Neural cell (in vitro differentiated cells): ENCODE measurements at regions not wholly inside any gene's neighbourhood (a gene's known extent, or its start where the extent isn't known, plus 50 kb on each side); places are given as distances from the start of the nearest gene placed in this dataset.

Experiments
- H2AFZ ChIP-seq: fragments of 200-600, 300-800 bp; sonication (generic), shearing (Covaris generic); 2 replicates; pipeline ENCODE4 v1.6.0; 2014; ENCODE audit warnings: low read depth, mild to moderate bottlenecking, antibody characterized with exemption, low read length, moderate library complexity
- H3F3A ChIP-seq: fragments of 200-600 bp; shearing (Covaris generic); 2 replicates; pipeline ENCODE4 v1.6.1; 2016; ENCODE audit warnings: mild to moderate bottlenecking, moderate library complexity, mixed read lengths, antibody characterized with exemption, low read length; ENCODE audit not compliant: insufficient read depth, poor library complexity, severe bottlenecking
- H3K27ac ChIP-seq: fragments of 200-600, 300-800 bp; sonication (generic), shearing (Covaris generic); 2 replicates; pipeline ENCODE4 v1.5.1; 2014; ENCODE audit warnings: mild to moderate bottlenecking, low read length, moderate library complexity
- H3K27me3 ChIP-seq: fragments of 300-800, 200-600 bp; sonication (generic), shearing (Covaris generic); 2 replicates; pipeline ENCODE4 v1.6.0; 2014; ENCODE audit warnings: mild to moderate bottlenecking, low read depth, low read length, moderate library complexity; ENCODE audit not compliant: insufficient read depth
- H3K36me3 ChIP-seq: fragments of 300-800, 200-600 bp; sonication (generic), shearing (Covaris generic); 2 replicates; pipeline ENCODE4 v1.5.1; 2014; ENCODE audit warnings: mild to moderate bottlenecking, antibody characterized with exemption, low read length, moderate library complexity; ENCODE audit not compliant: insufficient read depth
- H3K4me2 ChIP-seq: fragments of 300-800, 200-600 bp; sonication (generic), shearing (Covaris generic); 2 replicates; pipeline ENCODE4 v1.6.0; 2014; ENCODE audit warnings: mild to moderate bottlenecking, low read length
- H3K4me3 ChIP-seq: fragments of 300-800, 200-600 bp; sonication (generic), shearing (Covaris generic); 2 replicates; pipeline ENCODE4 v1.5.1; 2014; ENCODE audit warnings: mild to moderate bottlenecking, low read length, moderate library complexity
- H3K79me2 ChIP-seq: fragments of 200-600 bp; shearing (Covaris generic); replicated peaks from 2 replicates; pipeline ENCODE4 v1.6.0; 2014; ENCODE audit warnings: mild to moderate bottlenecking, low read length, moderate library complexity; ENCODE audit not compliant: insufficient read depth
- H3K9ac ChIP-seq: fragments of 300-800, 200-600 bp; sonication (generic), shearing (Covaris generic); 2 replicates; pipeline ENCODE4 v1.6.1; 2016; ENCODE audit warnings: mild to moderate bottlenecking, low read length, mixed read lengths
- H3K9me2 ChIP-seq: fragments of 200-600 bp; shearing (Covaris generic); 2 replicates; pipeline ENCODE4 v1.6.1; 2016; ENCODE audit warnings: mild to moderate bottlenecking, low read length, mixed read lengths; ENCODE audit not compliant: insufficient read depth
- H3K9me3 ChIP-seq: fragments of 200-600, 300-800 bp; sonication (generic), shearing (Covaris generic); 2 replicates; pipeline ENCODE4 v1.6.1; 2016; ENCODE audit warnings: mild to moderate bottlenecking, mixed run types, low read length, moderate library complexity, mixed read lengths
- H4K20me1 ChIP-seq: fragments of 200-600 bp; shearing (Covaris generic); 2 replicates; pipeline ENCODE4 v1.6.1; 2016; ENCODE audit warnings: mild to moderate bottlenecking, mixed run types; ENCODE audit not compliant: insufficient read depth
- CTCF ChIP-seq: fragments of 450-650 bp; IDR thresholded peaks from 2 replicates; pipeline ENCODE4 v1.5.1; 2014; ENCODE audit warnings: antibody characterized with exemption, mild to moderate bottlenecking, moderate library complexity; ENCODE audit not compliant: poor library complexity, severe bottlenecking
- EP300 ChIP-seq: fragments of 450-650 bp; conservative IDR thresholded peaks from 2 replicates; pipeline ENCODE4 v1.6.1; 2014; ENCODE audit warnings: antibody characterized with exemption, mild to moderate bottlenecking, moderate library complexity; ENCODE audit not compliant: poor library complexity, severe bottlenecking
- EZH2 ChIP-seq: fragments of 200-600, 300-800 bp; shearing (Covaris generic), sonication (generic); IDR thresholded peaks from 2 replicates; pipeline ENCODE4 v1.6.1; 2014; ENCODE audit warnings: antibody characterized with exemption, low read length, borderline replicate concordance, mild to moderate bottlenecking; ENCODE audit not compliant: insufficient read depth, poor library complexity, severe bottlenecking
- MXI1 ChIP-seq: fragments of 450-650 bp; conservative IDR thresholded peaks from 2 replicates; pipeline ENCODE4 v1.6.1; 2014; ENCODE audit warnings: antibody characterized with exemption, mild to moderate bottlenecking; ENCODE audit not compliant: poor library complexity, severe bottlenecking
- POLR2AphosphoS5 ChIP-seq: IDR thresholded peaks from 2 replicates; pipeline ENCODE4 v1.6.1; 2012
- RAD21 ChIP-seq: fragments of 450-650 bp; conservative IDR thresholded peaks from 2 replicates; pipeline ENCODE4 v1.6.1; 2014; ENCODE audit warnings: antibody characterized with exemption, mild to moderate bottlenecking, moderate library complexity
- REST ChIP-seq: IDR thresholded peaks from 2 replicates; pipeline ENCODE4 v1.6.1; 2012; ENCODE audit warnings: borderline replicate concordance
- SMC3 ChIP-seq: fragments of 450-650 bp; conservative IDR thresholded peaks from 2 replicates; pipeline ENCODE4 v1.6.1; 2014; ENCODE audit warnings: antibody characterized with exemption, mild to moderate bottlenecking, moderate library complexity; ENCODE audit not compliant: poor library complexity
- TAF1 ChIP-seq: IDR thresholded peaks from 2 replicates; pipeline ENCODE4 v1.6.1; 2012; ENCODE audit warnings: low read depth

GRCh38 chr3:151580591-151580990 is 119.7 kb upstream of the IGSF10 start:
- Histone ChIP-seq H3K79me2 (no peaks in the 10 kb centered on the region), H3K9me2 (no peaks in the 10 kb centered on the region), H3K4me3 (no peak overlapping the region), H3K9me3 (no peaks in the 10 kb centered on the region), H2AFZ (no peak overlapping the region), H3K9ac (no peak overlapping the region), H3K36me3 (no peaks in the 10 kb centered on the region), H4K20me1 (no peaks in the 10 kb centered on the region), H3F3A (no peaks in the 10 kb centered on the region), H3K4me2 (no peak overlapping the region), H3K27ac (no peak overlapping the region), H3K27me3 (no peaks in the 10 kb centered on the region)
- no peak for TF ChIP-seq MXI1
- TF ChIP-seq EP300: no peak
- TF ChIP-seq SMC3: no peak
- TF ChIP-seq REST: no peak
- no peak for TF ChIP-seq POLR2AphosphoS5
- no peak for TF ChIP-seq TAF1
- TF ChIP-seq EZH2: no peak
- TF ChIP-seq RAD21: no peak

- no peak for TF ChIP-seq TAF1
- TF ChIP-seq MXI1: no peak
- TF ChIP-seq POLR2AphosphoS5: no peak
- TF ChIP-seq CTCF: no peak
- no peak for TF ChIP-seq EP300
- no peak for TF ChIP-seq EZH2
- no peak for TF ChIP-seq RAD21
- no peak for TF ChIP-seq REST
- TF ChIP-seq SMC3: no peak
- Histone ChIP-seq H3K36me3 (no peaks in the 10 kb centered on the region), H2AFZ (no peak overlapping the region), H3K9me3 (no peaks in the 10 kb centered on the region), H3K4me3 (no peak overlapping the region), H3K27ac (no peak overlapping the region), H3K9ac (no peak overlapping the region), H3K79me2 (no peaks in the 10 kb centered on the region), H3K27me3 (no peaks in the 10 kb centered on the region), H3F3A (no peaks in the 10 kb centered on the region), H4K20me1 (no peaks in the 10 kb centered on the region), H3K4me2 (no peak overlapping the region), H3K9me2 (no peaks in the 10 kb centered on the region)
Observed at GRCh38 chr3:151579571-151580270, 118.9 kb upstream of the IGSF10 start.
